ENCODE measurements at regions not wholly inside any gene's neighbourhood (a gene's known extent, or its start where the extent isn't known, plus 50 kb on each side); places are given as distances from the start of the nearest gene placed in this dataset.

- no peaks in the 10 kb centered on the region for H3K27me3 ChIP-seq
- H3K9me3 ChIP-seq: no peaks in the 10 kb centered on the region
- H3K27ac ChIP-seq: no peak overlapping the region
- TF ChIP-seq, protein P1, sequence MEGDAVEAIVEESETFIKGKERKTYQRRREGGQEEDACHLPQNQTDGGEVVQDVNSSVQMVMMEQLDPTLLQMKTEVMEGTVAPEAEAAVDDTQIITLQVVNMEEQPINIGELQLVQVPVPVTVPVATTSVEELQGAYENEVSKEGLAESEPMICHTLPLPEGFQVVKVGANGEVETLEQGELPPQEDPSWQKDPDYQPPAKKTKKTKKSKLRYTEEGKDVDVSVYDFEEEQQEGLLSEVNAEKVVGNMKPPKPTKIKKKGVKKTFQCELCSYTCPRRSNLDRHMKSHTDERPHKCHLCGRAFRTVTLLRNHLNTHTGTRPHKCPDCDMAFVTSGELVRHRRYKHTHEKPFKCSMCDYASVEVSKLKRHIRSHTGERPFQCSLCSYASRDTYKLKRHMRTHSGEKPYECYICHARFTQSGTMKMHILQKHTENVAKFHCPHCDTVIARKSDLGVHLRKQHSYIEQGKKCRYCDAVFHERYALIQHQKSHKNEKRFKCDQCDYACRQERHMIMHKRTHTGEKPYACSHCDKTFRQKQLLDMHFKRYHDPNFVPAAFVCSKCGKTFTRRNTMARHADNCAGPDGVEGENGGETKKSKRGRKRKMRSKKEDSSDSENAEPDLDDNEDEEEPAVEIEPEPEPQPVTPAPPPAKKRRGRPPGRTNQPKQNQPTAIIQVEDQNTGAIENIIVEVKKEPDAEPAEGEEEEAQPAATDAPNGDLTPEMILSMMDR (IDR thresholded peaks at IDR 0.05): no peak
- TF ChIP-seq POLR2AphosphoS5 (IDR thresholded peaks at IDR 0.05) (no peak), POLR2A (IDR thresholded peaks at IDR 0.05) (no peak)
- no peaks in the 10 kb centered on the region for H3K4me1 ChIP-seq
- no peak for DNase-seq (ENCODE audit: low spot score in 2 of 2)
- H3K4me3 ChIP-seq: no peak overlapping the region
- no peaks in the 10 kb centered on the region for H3K36me3 ChIP-seq
- intact Hi-C loops (cut with DNase I; ENCODE audit: low total_unique reads): no loop called here
Measured at GRCh38 chr13:60970736-60971135, 444.9 kb downstream of the PCDH20 start.

- Histone ChIP-seq H3K36me3 (no peaks in the 10 kb centered on the region), H3K4me1 (no peaks in the 10 kb centered on the region), H3K4me3 (no peak overlapping the region), H3K27me3 (no peaks in the 10 kb centered on the region), H3K27ac (no peak overlapping the region), H3K9me3 (no peaks in the 10 kb centered on the region)
- intact Hi-C loops (cut with DNase I; ENCODE audit: low total_unique reads): no loop called here
- DNase-seq (ENCODE audit: low spot score in 2 of 2): no peak
- TF ChIP-seq POLR2A (IDR thresholded peaks at IDR 0.05) (no peak), POLR2AphosphoS5 (IDR thresholded peaks at IDR 0.05) (no peak)
- TF ChIP-seq, protein P1 (IDR thresholded peaks at IDR 0.05): no peak
Measured at GRCh38 chr13:60969656-60970055, 446.0 kb downstream of the PCDH20 start.

GRCh38 chr13:60959427-60959826, 456.2 kb downstream of the PCDH20 start:
- TF ChIP-seq POLR2AphosphoS5 (IDR thresholded peaks at IDR 0.05) (no peak), POLR2A (IDR thresholded peaks at IDR 0.05) (no peak)
- TF ChIP-seq, protein P1 (IDR thresholded peaks at IDR 0.05): no peak
- Histone ChIP-seq H3K4me3 (no peak overlapping the region), H3K9me3 (no peaks in the 10 kb centered on the region), H3K4me1 (no peaks in the 10 kb centered on the region), H3K27me3 (no peaks in the 10 kb centered on the region), H3K27ac (no peak overlapping the region), H3K36me3 (no peaks in the 10 kb centered on the region)
- no peak for DNase-seq (ENCODE audit: low spot score in 2 of 2)
- intact Hi-C loops (cut with DNase I; ENCODE audit: low total_unique reads): no loop called here

- intact Hi-C loops (cut with DNase I; ENCODE audit: low total_unique reads): no loop called here
- DNase-seq (ENCODE audit: low spot score in 2 of 2): no peak
- Histone ChIP-seq H3K36me3 (no peaks in the 10 kb centered on the region), H3K27me3 (no peaks in the 10 kb centered on the region), H3K27ac (no peak overlapping the region), H3K4me3 (no peak overlapping the region), H3K4me1 (no peaks in the 10 kb centered on the region), H3K9me3 (no peaks in the 10 kb centered on the region)
- TF ChIP-seq, protein P1 (IDR thresholded peaks at IDR 0.05): no peak
- TF ChIP-seq POLR2AphosphoS5 (IDR thresholded peaks at IDR 0.05): no peak
- no peak for TF ChIP-seq POLR2A (IDR thresholded peaks at IDR 0.05)
Measured at GRCh38 chr13:60957816-60958215, 457.8 kb downstream of the PCDH20 start.

DNA sequence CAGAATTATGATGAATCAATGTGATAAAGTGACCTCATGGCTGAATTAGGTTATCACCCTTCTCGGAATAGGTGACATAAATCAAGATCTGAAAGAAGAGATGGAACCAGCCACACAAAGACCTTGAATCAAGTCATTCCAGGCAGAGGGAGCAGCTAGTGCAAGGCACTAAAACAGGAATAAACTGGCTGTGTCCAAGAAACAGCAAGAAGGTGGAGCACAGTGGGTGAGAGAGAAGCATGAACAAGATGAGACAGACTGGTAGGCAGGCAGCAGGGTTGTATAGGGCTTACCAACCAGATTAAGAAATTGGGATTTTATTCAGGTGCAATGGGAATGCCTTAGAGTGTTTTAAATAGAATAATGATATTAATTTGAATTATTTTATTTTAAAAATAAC, 470.3 kb downstream of the PCDH20 start:
- Histone ChIP-seq H3K36me3 (no peaks in the 10 kb centered on the region), H3K27me3 (no peaks in the 10 kb centered on the region), H3K27ac (no peak overlapping the region), H3K4me3 (no peak overlapping the region), H3K9me3 (no peaks in the 10 kb centered on the region), H3K4me1 (no peaks in the 10 kb centered on the region)
- TF ChIP-seq, protein P1 (IDR thresholded peaks at IDR 0.05): no peak
- TF ChIP-seq POLR2AphosphoS5 (IDR thresholded peaks at IDR 0.05) (no peak), POLR2A (IDR thresholded peaks at IDR 0.05) (no peak)
- no peak for DNase-seq (ENCODE audit: low spot score in 2 of 2)
- intact Hi-C loops (cut with DNase I; ENCODE audit: low total_unique reads): no loop called here

All from breast epithelium (tissue), 4 donors.